Activated CD4-positive, alpha-beta T cell treated with anti-CD3 and anti-CD28 coated beads, Interleukin-2, Interleukin-4, amounts not matched to agents 100 ng/mL and 50 ng/mL, durations not matched to agents 16 hours and 8 hours (primary cell): ENCODE measurements at regions not wholly inside any gene's neighbourhood (a gene's known extent, or its start where the extent isn't known, plus 50 kb on each side); places are given as distances from the start of the nearest gene placed in this dataset.

Source experiments
- DNase-seq: peaks from one replicate; pipeline ENCODE4 v3.0.0-alpha.2; 2020; ENCODE audit warnings: low spot score

- no peak for DNase-seq
These were observed 652.3 kb upstream of the FTMT start for GRCh38 chr5:121199216-121199999.

- no peak for DNase-seq
These were observed 633.6 kb upstream of the FTMT start for GRCh38 chr5:121218086-121218485.

GRCh38 chr5:121221483-121221882 is 630.2 kb upstream of the FTMT start:
- no peak for DNase-seq

- no peak for DNase-seq
These were observed 624.9 kb upstream of the FTMT start for GRCh38 chr5:121226765-121227164.

GRCh38 chr5:121239951-121240350 is 611.7 kb upstream of the FTMT start:
- DNase-seq, result no peak

- no peak for DNase-seq
These were observed 604.7 kb upstream of the FTMT start for GRCh38 chr5:121246971-121247370.

- no peak for DNase-seq
These were observed 599.7 kb upstream of the FTMT start for GRCh38 chr5:121251954-121252353.

GRCh38 chr5:121257621-121258020 is 594.1 kb upstream of the FTMT start:
- no peak for DNase-seq

GRCh38 chr5:121263456-121263855 is 588.2 kb upstream of the FTMT start:
- DNase-seq, result no peak

- DNase-seq, result no peak
These were observed 587.1 kb upstream of the FTMT start for GRCh38 chr5:121264605-121265004.

GRCh38 chr5:121271546-121271945 is 580.1 kb upstream of the FTMT start:
- DNase-seq, result no peak

GRCh38 chr5:121273833-121274433 is 577.7 kb upstream of the FTMT start:
- no peak for DNase-seq

GRCh38 chr5:121279801-121280200 is 571.9 kb upstream of the FTMT start:
- no peak for DNase-seq

GRCh38 chr5:121285801-121286521 is 565.7 kb upstream of the FTMT start:
- DNase-seq, result no peak

GRCh38 chr5:121288781-121289180 is 562.9 kb upstream of the FTMT start:
- no peak for DNase-seq

- no peak for DNase-seq
These were observed 559.0 kb upstream of the FTMT start for GRCh38 chr5:121292664-121293063.

GRCh38 chr5:121296356-121296755 is 555.3 kb upstream of the FTMT start:
- DNase-seq, result no peak

- no peak for DNase-seq
These were observed 552.5 kb upstream of the FTMT start for GRCh38 chr5:121299153-121299552.

GRCh38 chr5:121304838-121305237 is 546.8 kb upstream of the FTMT start:
- no peak for DNase-seq

- DNase-seq, result no peak
These were observed 537.8 kb upstream of the FTMT start for GRCh38 chr5:121313886-121314285.

- no peak for DNase-seq
These were observed 535.9 kb upstream of the FTMT start for GRCh38 chr5:121315786-121316185.

- DNase-seq, result no peak
These were observed 532.4 kb upstream of the FTMT start for GRCh38 chr5:121319292-121319691.

- no peak for DNase-seq
These were observed 525.8 kb upstream of the FTMT start for GRCh38 chr5:121325930-121326329.
